Hepatocyte (in vitro differentiated cells): ENCODE measurements at regions not wholly inside any gene's neighbourhood (a gene's known extent, or its start where the extent isn't known, plus 50 kb on each side); places are given as distances from the start of the nearest gene placed in this dataset.

Source experiments
- CTCF ChIP-seq: fragments of 200-600 bp; sonication (generic); IDR thresholded peaks from 2 replicates; pipeline ENCODE4 v1.5.1; 2016; ENCODE audit warnings: antibody characterized with exemption, mild to moderate bottlenecking; ENCODE audit not compliant: poor library complexity
- EZH2 ChIP-seq: fragments of 200-600 bp; sonication (generic); IDR thresholded peaks from 2 replicates; pipeline ENCODE4 v1.6.1; 2016; ENCODE audit warnings: antibody characterized with exemption, mild to moderate bottlenecking, borderline replicate concordance

GRCh38 chr3:144843099-144843498, 871.5 kb downstream of the DIPK2A start:
- TF ChIP-seq CTCF (peak; percentile 20), EZH2 (no peak)
